Muscle of leg (tissue), 3 donors: ENCODE measurements at regions not wholly inside any gene's neighbourhood (a gene's known extent, or its start where the extent isn't known, plus 50 kb on each side); places are given as distances from the start of the nearest gene placed in this dataset.

Source experiments
- DNase-seq: peaks from one replicate; pipeline ENCODE4 v3.0.0; 2013
- H3K27ac ChIP-seq: one replicate; pipeline ENCODE4 v1.5.1; 2013; ENCODE audit warnings: mild to moderate bottlenecking, low read length, control low read depth
- H3K27me3 ChIP-seq: one replicate; pipeline ENCODE4 v1.6.1; 2013; ENCODE audit warnings: low read length; ENCODE audit not compliant: control insufficient read depth, insufficient read depth
- H3K36me3 ChIP-seq: one replicate; pipeline ENCODE4 v1.6.1; 2013; ENCODE audit warnings: low read length; ENCODE audit not compliant: control insufficient read depth, insufficient read depth
- H3K4me1 ChIP-seq: one replicate; pipeline ENCODE4 v1.6.1; 2013; ENCODE audit warnings: low read length; ENCODE audit not compliant: control insufficient read depth, insufficient read depth
- H3K4me3 ChIP-seq: one replicate; pipeline ENCODE4 v1.5.1; 2013; ENCODE audit warnings: low read length, control low read depth
- H3K9me3 ChIP-seq: replicated peaks from 2 replicates; pipeline ENCODE4 v1.6.1; 2013; ENCODE audit warnings: low read depth, low read length; ENCODE audit not compliant: control insufficient read depth
- WGBS: methylation state at CpG from one replicate; pipeline ENCODE4 v1.1.5; 2013; ENCODE audit warnings: missing lambda C conversion rate; ENCODE audit not compliant: insufficient coverage; 5-methylcytosine and 5-hydroxymethylcytosine counted together

DNA sequence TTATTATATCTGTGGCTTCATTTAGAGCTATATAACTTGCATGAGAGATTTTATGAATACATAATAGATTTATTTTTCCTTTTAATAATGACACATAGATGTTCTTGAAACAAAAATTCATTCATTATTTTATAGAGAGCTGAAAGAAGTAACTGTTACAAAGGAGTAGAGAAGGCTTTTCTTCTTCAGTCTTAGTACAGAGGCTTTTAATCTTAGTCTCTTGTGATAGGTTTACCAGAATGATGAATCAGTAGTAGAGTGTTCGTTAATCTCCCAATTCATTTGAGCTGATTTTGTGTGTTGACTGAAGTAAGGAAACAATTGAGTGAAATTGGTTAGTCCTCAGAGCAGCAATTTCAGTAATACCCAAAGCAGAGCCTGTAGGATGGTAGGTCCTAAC, 1284.1 kb upstream of the ACO1 start:
- H3K27ac ChIP-seq, result no peak overlapping the region
- no peaks in the 10 kb centered on the region for H3K27me3 ChIP-seq
- DNase-seq, result no peak
- H3K9me3 ChIP-seq, result no peaks in the 10 kb centered on the region
- no CpG with 5 or more reads among the region's 1 CpG for WGBS
- no peak overlapping the region for H3K4me3 ChIP-seq
- no peaks in the 10 kb centered on the region for H3K4me1 ChIP-seq
- H3K36me3 ChIP-seq, result no peaks in the 10 kb centered on the region

DNA sequence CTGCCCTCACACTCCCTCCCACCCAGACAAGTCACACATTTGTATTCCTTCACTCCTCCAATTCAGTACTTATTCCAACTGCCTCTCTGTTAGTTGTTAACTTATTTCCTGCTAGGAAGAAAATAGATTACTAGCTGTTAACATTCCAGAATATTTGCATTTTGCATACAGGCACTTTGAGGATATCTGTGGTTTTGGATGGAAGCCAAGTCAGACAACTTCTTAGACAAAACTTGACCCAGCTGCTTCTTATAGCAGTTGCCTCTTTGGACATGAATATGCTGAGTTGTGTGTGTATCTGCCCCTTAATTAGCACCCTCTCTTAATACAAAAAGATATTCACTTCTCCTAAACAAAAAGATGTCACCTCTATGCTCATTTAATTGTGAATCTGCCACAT, 1280.6 kb upstream of the ACO1 start:
- DNase-seq, result peak; percentile 16
- Histone ChIP-seq H3K27ac (no peak overlapping the region), H3K9me3 (no peaks in the 10 kb centered on the region), H3K4me3 (no peak overlapping the region), H3K4me1 (no peaks in the 10 kb centered on the region), H3K27me3 (no peaks in the 10 kb centered on the region), H3K36me3 (no peaks in the 10 kb centered on the region)

DNA sequence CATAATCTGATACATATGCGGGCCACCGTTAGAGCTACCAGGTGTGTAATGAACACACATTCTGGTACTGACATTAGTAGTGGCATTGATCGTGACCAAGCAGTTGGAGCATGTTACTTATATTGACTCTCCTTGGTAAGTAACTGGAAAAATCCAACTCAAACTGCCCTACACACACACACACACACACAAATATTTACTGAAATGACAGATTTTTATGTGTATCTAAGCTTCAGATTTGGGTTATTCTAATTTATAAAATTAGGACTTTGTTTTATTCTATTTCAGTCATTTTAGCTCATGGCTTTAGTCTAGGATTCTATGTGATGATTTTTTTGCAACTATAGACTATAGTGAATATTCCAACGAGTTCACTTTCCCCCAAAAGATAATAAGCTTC, 1280.2 kb upstream of the ACO1 start:
- no CpG with 5 or more reads among the region's 4 CpGs for WGBS
- Histone ChIP-seq H3K27ac (no peak overlapping the region), H3K4me1 (no peaks in the 10 kb centered on the region), H3K36me3 (no peaks in the 10 kb centered on the region), H3K27me3 (no peaks in the 10 kb centered on the region), H3K9me3 (no peaks in the 10 kb centered on the region), H3K4me3 (no peak overlapping the region)
- DNase-seq, result no peak

DNA sequence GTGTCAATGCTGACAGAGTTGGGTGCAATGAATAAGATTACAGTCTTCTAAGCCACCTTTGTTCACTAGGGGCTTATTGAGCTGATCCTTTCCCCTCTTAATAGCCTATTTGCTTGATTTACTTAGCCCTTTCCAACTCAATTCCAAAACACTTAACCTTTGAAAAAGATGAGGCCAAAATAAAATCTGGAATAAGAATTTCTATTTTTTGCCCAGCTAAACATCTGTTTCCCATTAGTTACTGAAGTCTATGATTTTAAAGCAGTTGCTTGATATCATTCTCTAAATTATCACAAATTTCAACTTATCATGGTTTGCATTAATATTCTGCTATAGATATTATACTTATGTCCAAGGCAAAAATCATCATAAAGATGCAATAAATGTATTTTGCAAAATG, 1272.0 kb upstream of the ACO1 start:
- no peaks in the 10 kb centered on the region for H3K9me3 ChIP-seq
- H3K27me3 ChIP-seq, result no peaks in the 10 kb centered on the region
- H3K27ac ChIP-seq, result no peak overlapping the region
- H3K4me1 ChIP-seq, result no peaks in the 10 kb centered on the region
- H3K36me3 ChIP-seq, result no peaks in the 10 kb centered on the region
- peak; percentile 58 for DNase-seq
- no peak overlapping the region for H3K4me3 ChIP-seq

DNA sequence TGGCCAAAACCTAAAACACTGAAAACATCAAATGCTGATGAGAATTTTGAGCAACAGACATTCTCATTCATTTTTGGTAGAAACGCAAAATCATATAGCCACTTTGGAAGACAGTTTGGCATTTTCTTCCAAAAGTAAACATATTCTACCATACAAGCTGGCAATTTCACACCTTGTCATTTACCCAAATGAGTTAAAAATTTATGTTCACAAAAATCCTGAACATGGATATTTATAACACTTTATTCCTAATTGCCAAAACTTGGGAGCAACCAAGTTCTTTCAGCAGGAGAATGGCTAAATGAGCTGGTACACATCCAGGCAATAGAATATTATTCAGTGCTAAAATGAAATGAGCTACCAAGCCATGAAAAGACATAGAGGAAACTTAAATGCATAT, 1270.1 kb upstream of the ACO1 start:
- no peak for DNase-seq
- H3K36me3 ChIP-seq, result no peaks in the 10 kb centered on the region
- WGBS, result 100% methylated on average over 1 of the region's 1 CpG
- H3K9me3 ChIP-seq, result no peaks in the 10 kb centered on the region
- H3K27ac ChIP-seq, result no peak overlapping the region
- no peaks in the 10 kb centered on the region for H3K27me3 ChIP-seq
- H3K4me3 ChIP-seq, result no peak overlapping the region
- no peaks in the 10 kb centered on the region for H3K4me1 ChIP-seq

DNA sequence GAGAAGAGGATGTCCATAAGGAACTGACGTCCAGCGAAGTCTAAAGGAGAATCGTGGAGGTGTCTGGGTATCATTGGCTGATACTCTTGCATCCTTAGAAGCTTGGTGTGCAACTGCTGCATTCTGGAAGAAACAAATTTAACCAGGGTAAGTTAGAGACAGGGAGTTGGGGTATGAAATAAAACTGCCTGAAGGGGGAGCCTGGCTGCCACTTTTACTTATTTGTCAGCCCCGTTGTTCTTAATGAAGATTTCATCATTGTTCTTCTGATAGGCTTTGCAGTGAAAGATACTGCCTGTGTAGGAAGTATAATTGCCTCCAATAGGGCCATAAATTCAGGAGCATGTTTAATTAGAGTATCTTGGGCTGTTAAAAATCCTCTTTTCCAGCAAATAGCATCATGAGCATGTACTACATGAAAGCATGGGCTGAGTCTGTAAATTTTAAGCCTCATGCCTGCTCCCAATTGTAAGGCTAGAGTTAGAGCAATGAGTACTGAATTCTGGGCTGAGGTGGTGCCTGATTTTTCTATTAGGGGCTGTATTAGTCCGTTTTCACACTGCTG, 1264.5 kb upstream of the ACO1 start:
- Histone ChIP-seq H3K4me3 (no peak overlapping the region), H3K9me3 (no peaks in the 10 kb centered on the region), H3K36me3 (no peaks in the 10 kb centered on the region), H3K27ac (no peak overlapping the region), H3K4me1 (no peaks in the 10 kb centered on the region), H3K27me3 (no peaks in the 10 kb centered on the region)
- WGBS, result 74% methylated on average over 4 of the region's 5 CpGs
- peak; percentile 25 for DNase-seq

DNA sequence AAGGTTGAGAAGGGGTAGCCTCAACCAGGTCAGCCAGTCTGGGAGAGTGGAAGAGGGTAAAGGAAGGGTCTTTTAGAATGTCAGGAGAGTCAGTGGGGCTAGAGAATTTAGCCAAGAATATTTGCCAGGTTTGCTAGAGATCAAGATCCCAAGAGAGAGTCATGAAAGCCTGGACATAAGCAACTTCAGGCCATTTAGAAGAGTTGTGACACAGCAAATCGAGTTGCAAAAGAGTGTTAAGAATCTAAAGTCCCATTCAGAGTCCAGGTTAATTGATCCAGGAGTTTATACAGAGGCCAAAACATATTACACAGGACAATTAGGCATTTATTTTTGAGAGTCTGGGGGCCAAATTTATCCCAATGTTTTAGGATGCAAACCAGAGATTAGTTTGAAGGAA, 1260.1 kb upstream of the ACO1 start:
- Histone ChIP-seq H3K4me3 (no peak overlapping the region), H3K4me1 (no peaks in the 10 kb centered on the region), H3K9me3 (no peaks in the 10 kb centered on the region), H3K27me3 (no peaks in the 10 kb centered on the region), H3K36me3 (no peaks in the 10 kb centered on the region), H3K27ac (no peak overlapping the region)
- DNase-seq, result no peak
- no CpG with 5 or more reads among the region's 1 CpG for WGBS

DNA sequence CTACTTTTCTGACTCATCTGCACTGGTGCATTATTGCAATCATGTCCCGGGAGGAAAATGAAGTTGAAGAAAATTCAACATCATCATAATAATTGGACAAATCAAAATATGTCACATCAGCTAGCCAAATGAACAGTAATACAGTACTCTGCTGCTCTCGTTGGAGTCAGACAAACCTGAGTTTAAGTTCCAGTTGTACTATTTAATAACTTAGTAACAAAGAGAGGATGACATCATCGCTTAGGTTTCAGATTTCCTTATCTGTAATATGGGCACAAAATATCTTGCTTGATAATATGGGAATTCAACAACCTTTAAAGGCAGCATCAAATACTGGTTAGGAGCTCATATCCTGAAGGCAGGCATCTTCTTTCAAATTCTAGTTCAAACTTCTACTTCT, 1248.9 kb upstream of the ACO1 start:
- Histone ChIP-seq H3K4me1 (no peaks in the 10 kb centered on the region), H3K36me3 (no peaks in the 10 kb centered on the region), H3K4me3 (no peak overlapping the region), H3K9me3 (no peaks in the 10 kb centered on the region), H3K27me3 (no peaks in the 10 kb centered on the region), H3K27ac (no peak overlapping the region)
- WGBS, result no CpG with 5 or more reads among the region's 3 CpGs
- no peak for DNase-seq

DNA sequence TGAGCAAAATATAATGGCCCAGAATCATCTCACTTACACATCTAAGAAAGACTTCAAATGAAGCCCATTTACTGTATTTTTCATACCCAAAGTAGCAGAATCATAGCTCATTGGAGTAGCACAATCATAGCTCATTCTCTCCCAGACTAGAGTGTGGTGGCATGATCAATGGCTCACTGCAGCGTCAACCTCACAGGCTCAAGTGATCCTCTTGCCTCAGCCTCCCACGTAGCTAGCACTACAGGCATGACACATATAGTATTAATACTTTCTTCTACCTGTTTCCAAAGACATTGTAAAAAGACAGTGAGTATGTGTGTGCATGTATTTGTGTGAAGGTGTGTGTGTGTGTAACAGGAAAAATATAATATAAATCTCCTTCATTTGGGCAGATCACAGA, 1247.9 kb upstream of the ACO1 start:
- Histone ChIP-seq H3K36me3 (no peaks in the 10 kb centered on the region), H3K9me3 (no peaks in the 10 kb centered on the region), H3K27ac (no peak overlapping the region), H3K4me3 (no peak overlapping the region), H3K27me3 (no peaks in the 10 kb centered on the region), H3K4me1 (no peaks in the 10 kb centered on the region)
- no peak for DNase-seq
- WGBS, result no CpG with 5 or more reads among the region's 2 CpGs

DNA sequence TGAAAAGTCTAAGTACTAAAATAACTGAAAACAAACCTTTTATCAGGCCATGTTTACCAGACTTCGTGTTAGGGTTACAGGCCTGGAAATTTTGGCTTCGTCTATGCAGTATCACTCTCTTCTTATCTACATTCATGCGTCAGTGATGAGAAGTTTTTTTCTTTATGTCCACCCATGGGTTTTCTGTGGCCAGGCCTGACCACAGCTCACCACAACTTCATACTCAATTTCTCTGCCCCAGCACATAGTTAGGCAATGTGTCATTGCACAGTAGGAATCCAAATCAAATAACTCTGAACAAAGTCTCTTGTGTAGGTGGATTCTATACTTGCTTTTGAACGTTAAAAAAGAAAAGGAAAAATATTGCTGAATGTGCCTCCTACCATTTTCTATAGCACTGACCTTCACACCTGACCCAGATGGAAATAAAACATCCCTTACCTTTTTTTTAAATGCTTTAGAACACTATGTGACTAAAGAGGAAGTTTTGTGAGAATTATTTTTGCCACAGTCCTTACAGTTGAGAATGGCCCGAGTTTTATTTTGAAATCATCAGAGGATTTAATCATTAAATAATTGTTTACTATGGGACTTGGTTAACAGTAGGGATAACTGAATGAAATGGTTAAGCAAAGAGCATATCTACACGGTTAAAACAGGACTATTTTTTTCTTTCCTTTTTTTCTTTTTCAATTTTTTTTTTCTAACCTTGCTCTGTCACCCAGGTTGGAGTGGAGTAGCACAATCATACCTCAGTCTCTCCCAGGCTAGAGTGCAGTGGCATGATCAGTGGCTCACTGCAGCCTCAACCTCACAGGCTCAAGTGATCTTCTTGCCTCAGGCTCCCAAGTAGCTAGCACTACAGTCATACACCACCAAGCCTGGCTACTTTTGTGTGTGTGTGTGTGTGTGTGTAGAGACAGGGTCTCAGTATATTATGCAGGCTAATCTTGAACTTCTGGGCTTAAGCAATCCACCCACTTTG, 1247.0 kb upstream of the ACO1 start:
- 80% methylated on average over 2 of the region's 6 CpGs for whole genome bisulfite sequencing
- no peak overlapping the region for H3K4me3 ChIP-seq
- H3K9me3 ChIP-seq, result no peaks in the 10 kb centered on the region
- H3K27me3 ChIP-seq, result no peaks in the 10 kb centered on the region
- H3K4me1 ChIP-seq, result no peaks in the 10 kb centered on the region
- H3K27ac ChIP-seq, result no peak overlapping the region
- H3K36me3 ChIP-seq, result no peaks in the 10 kb centered on the region
- no peak for DNase-seq
